ENCODE measurements at regions not wholly inside any gene's neighbourhood (a gene's known extent, or its start where the extent isn't known, plus 50 kb on each side); places are given as distances from the start of the nearest gene placed in this dataset.

GRCh38 chr9:89974582-89974981 lies 369.8 kb downstream of the GADD45G start:
- H3K27me3 ChIP-seq (ENCODE audit: insufficient read depth, low read length) = peaks cover 21% of the 10 kb centered on the region
- DNase-seq (ENCODE audit: low read depth, low spot score) = no peak
- no peaks in the 10 kb centered on the region for H3K79me2 ChIP-seq (ENCODE audit: insufficient read depth, low read length)
- RAD21 ChIA-PET (ENCODE audit: low non-redundant PET in 1 of 2, low total read pairs in 2 of 2, uncharacterized antibody in 2 of 2, unreplicated experiment in 2 of 2) = no interaction called here
- no peak overlapping the region for H3K4me3 ChIP-seq (replicated peaks in 1 of 2; ENCODE audit: low read depth in 1 of 2, low read length in 2 of 2)
- TF ChIP-seq POLR2AphosphoS5 (IDR thresholded peaks at IDR 0.05; ENCODE audit: low read depth, low read length) = no peak
- TF ChIP-seq, protein P1, sequence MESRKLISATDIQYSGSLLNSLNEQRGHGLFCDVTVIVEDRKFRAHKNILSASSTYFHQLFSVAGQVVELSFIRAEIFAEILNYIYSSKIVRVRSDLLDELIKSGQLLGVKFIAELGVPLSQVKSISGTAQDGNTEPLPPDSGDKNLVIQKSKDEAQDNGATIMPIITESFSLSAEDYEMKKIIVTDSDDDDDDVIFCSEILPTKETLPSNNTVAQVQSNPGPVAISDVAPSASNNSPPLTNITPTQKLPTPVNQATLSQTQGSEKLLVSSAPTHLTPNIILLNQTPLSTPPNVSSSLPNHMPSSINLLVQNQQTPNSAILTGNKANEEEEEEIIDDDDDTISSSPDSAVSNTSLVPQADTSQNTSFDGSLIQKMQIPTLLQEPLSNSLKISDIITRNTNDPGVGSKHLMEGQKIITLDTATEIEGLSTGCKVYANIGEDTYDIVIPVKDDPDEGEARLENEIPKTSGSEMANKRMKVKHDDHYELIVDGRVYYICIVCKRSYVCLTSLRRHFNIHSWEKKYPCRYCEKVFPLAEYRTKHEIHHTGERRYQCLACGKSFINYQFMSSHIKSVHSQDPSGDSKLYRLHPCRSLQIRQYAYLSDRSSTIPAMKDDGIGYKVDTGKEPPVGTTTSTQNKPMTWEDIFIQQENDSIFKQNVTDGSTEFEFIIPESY (IDR thresholded peaks at IDR 0.05; ENCODE audit: extremely low read depth, insufficient replicate concordance, low read length) = no peak
- no peak for TF ChIP-seq TCF7L2 (IDR thresholded peaks at IDR 0.05; ENCODE audit: borderline replicate concordance, extremely low read depth, insufficient read depth, insufficient read length)
- no peak for TF ChIP-seq YY1 (IDR thresholded peaks at IDR 0.05; ENCODE audit: extremely low read depth, insufficient replicate concordance, low read depth, low read length)
- TF ChIP-seq, protein P2, sequence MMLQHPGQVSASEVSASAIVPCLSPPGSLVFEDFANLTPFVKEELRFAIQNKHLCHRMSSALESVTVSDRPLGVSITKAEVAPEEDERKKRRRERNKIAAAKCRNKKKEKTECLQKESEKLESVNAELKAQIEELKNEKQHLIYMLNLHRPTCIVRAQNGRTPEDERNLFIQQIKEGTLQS (IDR thresholded peaks at IDR 0.05) = no peak
- no peak for TF ChIP-seq EZH2phosphoT487 (IDR thresholded peaks at IDR 0.05; ENCODE audit: borderline replicate concordance)
- TF ChIP-seq ELF1 (IDR thresholded peaks at IDR 0.05; ENCODE audit: borderline replicate concordance, low read depth) = no peak
- no peak for TF ChIP-seq JUND (IDR thresholded peaks at IDR 0.05)
- CTCF ChIA-PET = no interaction called here
- POLR2A ChIA-PET = no interaction called here
- no peak overlapping the region for H3K27ac ChIP-seq (ENCODE audit: low read depth, low read length)
- no peaks in the 10 kb centered on the region for H4K20me1 ChIP-seq (ENCODE audit: insufficient read depth)
- H3K4me2 ChIP-seq (ENCODE audit: low read length) = no peak overlapping the region
- H3K9ac ChIP-seq (ENCODE audit: low read length) = no peak overlapping the region
- H3K4me1 ChIP-seq (ENCODE audit: control insufficient read depth in 1 of 2, insufficient read depth in 2 of 2, low read length in 2 of 2) = no peaks in the 10 kb centered on the region
- intact Hi-C loops (cut with micrococcal nuclease) = no loop called here
- H2AFZ ChIP-seq (ENCODE audit: low read depth, low read length, poor library complexity, severe bottlenecking) = no peak overlapping the region
- no peak for ATAC-seq
- no peaks in the 10 kb centered on the region for H3K36me3 ChIP-seq (ENCODE audit: control insufficient read depth in 1 of 2, insufficient read depth in 2 of 2, low read length in 2 of 2)
- no peaks in the 10 kb centered on the region for H3K9me3 ChIP-seq (ENCODE audit: control insufficient read depth in 1 of 2, insufficient read depth in 1 of 2, low read depth in 1 of 2, low read length in 2 of 2)
- BruUV-seq (replicated peaks) = no TSS peak
- no peaks in the 10 kb centered on the region for H3K9me2 ChIP-seq (ENCODE audit: insufficient read depth)
